ENCODE measurements at regions not wholly inside any gene's neighbourhood (a gene's known extent, or its start where the extent isn't known, plus 50 kb on each side); places are given as distances from the start of the nearest gene placed in this dataset.
"Not testable (repeated sequence)": the region's sequence is repeated elsewhere in the genome, so short reads cannot be mapped to it uniquely, and the experiment has no call there.

GRCh38 chrX:42189576-42189975, 266.2 kb upstream of the CASK start:
- Histone ChIP-seq H3K4me1 (ENCODE audit: control insufficient read depth in 5 of 5, insufficient read depth in 5 of 5, low read length in 5 of 5) (no peaks in the 10 kb centered on the region), H3K27me3 (ENCODE audit: control insufficient read depth in 3 of 3, insufficient read depth in 3 of 3, low read length in 2 of 3) (peaks cover 0 to 15% (median 0%) of the 10 kb centered on the region in 3 donors), H3K9me3 (ENCODE audit: control insufficient read depth in 4 of 4, insufficient read depth in 3 of 4, low read length in 3 of 4) (peaks cover 0 to 3% (median 0%) of the 10 kb centered on the region in 4 donors), H3K36me3 (ENCODE audit: control insufficient read depth in 4 of 4, insufficient read depth in 4 of 4, low read length in 4 of 4) (no peaks in the 10 kb centered on the region), H3K27ac (ENCODE audit: low read depth in 1 of 2, low read length in 1 of 2) (no peak overlapping the region), H3K9ac (ENCODE audit: insufficient read depth in 1 of 2, low read length in 2 of 2) (no peak overlapping the region), H3K4me3 (no peak overlapping the region)
- DNase-seq: no peak
- WGBS, 2 donors: 75 to 86% methylated on average over 4 of the region's 4 CpGs
- no peak for ATAC-seq (ENCODE audit: insufficient read depth, low FRiP score)
- TF ChIP-seq CTCF (IDR thresholded peaks at IDR 0.05; ENCODE audit: control extremely low read depth, extremely low read depth): no peak

DNA sequence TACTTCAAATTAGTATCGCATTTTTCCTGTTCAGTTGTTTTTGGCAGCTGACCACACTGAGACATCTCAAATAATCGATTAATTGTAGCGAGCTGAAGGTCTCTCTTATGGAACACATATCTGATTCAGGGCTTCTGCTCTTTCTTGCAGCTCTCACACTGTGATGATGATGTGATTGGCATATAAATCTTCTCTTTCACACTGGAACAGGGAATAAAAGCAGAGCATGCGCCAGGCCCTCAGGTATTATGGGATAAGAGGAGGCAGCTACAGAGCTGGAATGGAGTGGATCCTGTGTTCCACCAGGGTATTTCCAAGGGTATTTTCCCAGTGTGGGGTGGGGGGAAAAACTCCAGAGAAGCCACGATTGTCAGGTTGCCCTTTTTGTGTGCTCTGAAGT, 265.4 kb upstream of the CASK start:
- no peak for ATAC-seq (ENCODE audit: insufficient read depth, low FRiP score)

DNA sequence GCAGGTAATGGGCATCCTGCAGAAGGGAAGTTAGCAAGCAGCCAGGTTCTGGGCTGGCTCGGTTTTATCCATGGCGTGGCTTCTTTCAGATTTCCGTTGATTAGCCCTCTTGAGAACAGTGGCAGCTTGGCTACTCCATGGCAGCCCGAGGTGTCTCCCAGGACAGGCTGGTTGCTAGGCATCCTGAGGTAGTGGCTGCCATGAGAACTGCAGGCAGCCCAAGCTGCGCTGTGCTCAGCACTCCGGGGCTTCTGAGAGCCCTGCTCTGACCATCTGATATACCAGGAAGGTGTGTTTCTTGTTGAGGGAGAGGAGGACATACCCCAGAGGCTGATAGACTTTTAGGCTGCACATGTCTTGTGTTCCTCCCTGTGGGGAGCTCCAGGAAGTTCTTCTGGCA, 253.4 kb upstream of the CASK start:
- no peaks in the 10 kb centered on the region for H3K4me1 ChIP-seq (ENCODE audit: control insufficient read depth in 5 of 5, insufficient read depth in 5 of 5, low read length in 5 of 5)
- ATAC-seq (ENCODE audit: insufficient read depth, low FRiP score): no peak
- peaks cover 0 to 29% (median 15%) of the 10 kb centered on the region in 3 donors for H3K27me3 ChIP-seq (ENCODE audit: control insufficient read depth in 3 of 3, insufficient read depth in 3 of 3, low read length in 2 of 3)
- H3K27ac ChIP-seq (ENCODE audit: low read depth in 1 of 2, low read length in 1 of 2): no peak overlapping the region
- no peak for DNase-seq
- no peaks in the 10 kb centered on the region for H3K36me3 ChIP-seq (ENCODE audit: control insufficient read depth in 4 of 4, insufficient read depth in 4 of 4, low read length in 4 of 4)
- 68 to 80% methylated on average over 6 of the region's 6 CpGs for WGBS, 2 donors
- H3K9me3 ChIP-seq (ENCODE audit: control insufficient read depth in 4 of 4, insufficient read depth in 3 of 4, low read length in 3 of 4): peaks cover 0 to 2% (median 0%) of the 10 kb centered on the region in 4 donors
- H3K9ac ChIP-seq (ENCODE audit: insufficient read depth in 1 of 2, low read length in 2 of 2): no peak overlapping the region
- no peak for TF ChIP-seq CTCF (IDR thresholded peaks at IDR 0.05; ENCODE audit: control extremely low read depth, extremely low read depth)
- H3K4me3 ChIP-seq: no peak overlapping the region

More for the DNA sequence above, 265.4 kb upstream of the CASK start:
- H3K27ac ChIP-seq (ENCODE audit: low read depth in 1 of 2, low read length in 1 of 2): no peak overlapping the region
- H3K4me3 ChIP-seq: no peak overlapping the region
- DNase-seq: no peak
- peaks cover 0 to 15% (median 0%) of the 10 kb centered on the region in 3 donors for H3K27me3 ChIP-seq (ENCODE audit: control insufficient read depth in 3 of 3, insufficient read depth in 3 of 3, low read length in 2 of 3)
- no peaks in the 10 kb centered on the region for H3K4me1 ChIP-seq (ENCODE audit: control insufficient read depth in 5 of 5, insufficient read depth in 5 of 5, low read length in 5 of 5)
- no peaks in the 10 kb centered on the region for H3K36me3 ChIP-seq (ENCODE audit: control insufficient read depth in 4 of 4, insufficient read depth in 4 of 4, low read length in 4 of 4)
- peaks cover 0 to 3% (median 0%) of the 10 kb centered on the region in 4 donors for H3K9me3 ChIP-seq (ENCODE audit: control insufficient read depth in 4 of 4, insufficient read depth in 3 of 4, low read length in 3 of 4)
- TF ChIP-seq CTCF (IDR thresholded peaks at IDR 0.05; ENCODE audit: control extremely low read depth, extremely low read depth): no peak
- no peak overlapping the region for H3K9ac ChIP-seq (ENCODE audit: insufficient read depth in 1 of 2, low read length in 2 of 2)
- WGBS, 2 donors: 68 to 88% methylated on average over 5 of the region's 5 CpGs

GRCh38 chrX:42175843-42176242, 252.5 kb upstream of the CASK start:
- no peak for TF ChIP-seq CTCF (IDR thresholded peaks at IDR 0.05; ENCODE audit: control extremely low read depth, extremely low read depth)
- WGBS, 2 donors: 89 to 100% methylated on average over 2 of the region's 2 CpGs
- H3K9me3 ChIP-seq (ENCODE audit: control insufficient read depth in 4 of 4, insufficient read depth in 3 of 4, low read length in 3 of 4): peaks cover 0 to 2% (median 0%) of the 10 kb centered on the region in 4 donors
- H3K36me3 ChIP-seq (ENCODE audit: control insufficient read depth in 4 of 4, insufficient read depth in 4 of 4, low read length in 4 of 4): no peaks in the 10 kb centered on the region
- ATAC-seq (ENCODE audit: insufficient read depth, low FRiP score) (no peak), DNase-seq (no peak)
- H3K9ac ChIP-seq (ENCODE audit: insufficient read depth in 1 of 2, low read length in 2 of 2): no peak overlapping the region
- peaks cover 0 to 23% (median 12%) of the 10 kb centered on the region in 3 donors for H3K27me3 ChIP-seq (ENCODE audit: control insufficient read depth in 3 of 3, insufficient read depth in 3 of 3, low read length in 2 of 3)
- no peak overlapping the region for H3K27ac ChIP-seq (ENCODE audit: low read depth in 1 of 2, low read length in 1 of 2)
- no peaks in the 10 kb centered on the region for H3K4me1 ChIP-seq (ENCODE audit: control insufficient read depth in 5 of 5, insufficient read depth in 5 of 5, low read length in 5 of 5)
- no peak overlapping the region for H3K4me3 ChIP-seq

DNA sequence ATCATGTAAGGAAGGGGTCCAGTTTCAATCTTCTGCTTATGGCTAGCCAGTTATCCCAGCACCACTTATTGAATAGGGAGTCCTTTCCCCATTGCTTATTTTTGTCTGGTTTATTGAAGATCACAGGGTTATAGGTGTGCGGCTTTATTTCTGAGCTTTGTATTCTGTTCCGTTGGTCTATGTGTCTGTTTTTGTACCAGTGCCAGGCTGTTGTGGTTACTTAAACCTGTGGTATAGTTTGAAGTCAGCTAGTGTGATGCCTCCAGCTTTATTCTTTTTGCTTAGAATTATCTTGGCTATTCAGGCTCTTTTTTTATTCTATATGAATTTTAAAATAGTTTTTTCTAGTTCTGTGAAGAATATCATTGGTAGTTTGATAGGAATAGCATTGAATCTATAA, 234.6 kb upstream of the CASK start:
- H3K4me3 ChIP-seq; H3K9ac ChIP-seq (ENCODE audit: insufficient read depth in 1 of 2, low read length in 2 of 2); H3K4me1 ChIP-seq (ENCODE audit: control insufficient read depth in 5 of 5, insufficient read depth in 5 of 5, low read length in 5 of 5); H3K9me3 ChIP-seq (ENCODE audit: control insufficient read depth in 4 of 4, insufficient read depth in 3 of 4, low read length in 3 of 4); ATAC-seq (ENCODE audit: insufficient read depth, low FRiP score); H3K27me3 ChIP-seq (ENCODE audit: control insufficient read depth in 3 of 3, insufficient read depth in 3 of 3, low read length in 2 of 3); DNase-seq; H3K27ac ChIP-seq (ENCODE audit: low read depth in 1 of 2, low read length in 1 of 2); H3K36me3 ChIP-seq (ENCODE audit: control insufficient read depth in 4 of 4, insufficient read depth in 4 of 4, low read length in 4 of 4): not testable (repeated sequence)
- 88 to 95% methylated on average over 2 of the region's 2 CpGs for WGBS, 2 donors
